H1 (cell line): ENCODE measurements at regions not wholly inside any gene's neighbourhood (a gene's known extent, or its start where the extent isn't known, plus 50 kb on each side); places are given as distances from the start of the nearest gene placed in this dataset.
A peak's percentile ranks its signal among the peaks of the same experiment; 100 is the strongest.

ENCODE experiments used
- CBX8 ChIP-seq: fragments of 300-800, 300-1000 bp; sonication (generic); IDR thresholded peaks from 2 replicates; pipeline ENCODE4 v1.7.1; 2016; ENCODE audit warnings: low read depth, low read length, borderline replicate concordance
- CHD1 ChIP-seq: IDR thresholded peaks from 2 replicates; pipeline ENCODE4 v1.6.1; 2012; ENCODE audit warnings: low read depth, low read length, improper control_type of control experiment
- NRF1 ChIP-seq: IDR thresholded peaks from 2 replicates; pipeline ENCODE4 v1.6.1; 2011; ENCODE audit warnings: mild to moderate bottlenecking, low read depth, low read length, improper control_type of control experiment
- ZNF274 ChIP-seq: IDR thresholded peaks from 2 replicates; pipeline ENCODE4 v1.7.0; 2012; ENCODE audit warnings: low read length, borderline replicate concordance; ENCODE audit errors: extremely low read depth
- TF ChIP-seq, protein P1 (sequence below): fragments of 300-600 bp; sonication (generic); IDR thresholded peaks from 2 replicates; pipeline ENCODE4 v1.7.1; 2012; ENCODE audit warnings: low read length, moderate library complexity, mild to moderate bottlenecking, inconsistent platforms; ENCODE audit not compliant: insufficient replicate concordance
- TF ChIP-seq, protein P2 (sequence below): IDR thresholded peaks from 2 replicates; pipeline ENCODE4 v1.6.1; 2012; ENCODE audit warnings: low read length, inconsistent platforms
- TF ChIP-seq, protein P3 (sequence below): IDR thresholded peaks from 2 replicates; pipeline ENCODE4 v1.6.1; 2012; ENCODE audit warnings: inconsistent platforms

DNA sequence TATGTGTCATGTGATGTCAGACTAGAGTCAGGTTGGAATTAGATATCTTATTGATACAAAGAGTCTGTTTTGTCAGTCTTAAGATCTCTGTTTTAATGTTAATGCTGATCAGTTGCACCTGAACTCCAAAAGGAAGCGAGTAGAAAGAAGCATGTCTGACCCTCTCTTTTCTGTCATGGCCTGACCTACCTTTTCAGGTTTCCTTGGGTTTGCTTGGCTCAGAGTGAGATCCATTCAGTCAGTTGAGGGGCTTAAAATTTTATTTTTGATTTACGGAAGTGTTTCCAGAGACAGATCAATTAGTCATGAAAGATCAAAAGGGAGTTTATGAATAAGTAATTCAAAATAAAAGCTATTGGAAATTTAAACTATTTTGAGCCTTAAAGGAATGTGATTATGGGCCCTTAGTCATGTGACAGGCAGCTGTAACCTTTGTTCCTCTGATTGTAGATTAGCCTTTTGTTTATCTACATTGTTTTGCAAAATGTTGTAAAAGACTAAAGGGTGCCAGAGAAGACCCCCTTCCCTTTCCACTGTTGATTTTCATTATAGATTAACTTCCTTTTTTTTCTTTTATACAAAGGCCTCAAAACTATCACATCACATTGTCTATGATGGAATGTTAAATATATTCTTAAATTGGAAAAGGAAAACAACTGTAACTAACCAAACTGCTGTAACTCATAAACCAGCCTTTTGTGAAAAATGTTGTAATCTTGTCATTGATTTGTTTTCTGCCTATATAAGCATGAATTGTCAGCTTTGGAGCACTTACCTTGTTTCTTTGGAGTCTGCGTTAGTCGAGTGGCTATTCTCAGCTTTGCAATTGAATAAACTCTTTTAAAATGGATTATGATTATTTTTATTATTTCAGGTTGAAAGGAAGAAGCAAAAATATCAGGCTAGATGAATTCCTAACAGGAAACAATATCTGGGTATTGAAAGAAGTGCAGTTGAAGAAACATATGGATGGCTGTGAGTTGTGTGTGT, 195.5 kb upstream of the MBL2 start (continued):
- TF ChIP-seq, protein P1, sequence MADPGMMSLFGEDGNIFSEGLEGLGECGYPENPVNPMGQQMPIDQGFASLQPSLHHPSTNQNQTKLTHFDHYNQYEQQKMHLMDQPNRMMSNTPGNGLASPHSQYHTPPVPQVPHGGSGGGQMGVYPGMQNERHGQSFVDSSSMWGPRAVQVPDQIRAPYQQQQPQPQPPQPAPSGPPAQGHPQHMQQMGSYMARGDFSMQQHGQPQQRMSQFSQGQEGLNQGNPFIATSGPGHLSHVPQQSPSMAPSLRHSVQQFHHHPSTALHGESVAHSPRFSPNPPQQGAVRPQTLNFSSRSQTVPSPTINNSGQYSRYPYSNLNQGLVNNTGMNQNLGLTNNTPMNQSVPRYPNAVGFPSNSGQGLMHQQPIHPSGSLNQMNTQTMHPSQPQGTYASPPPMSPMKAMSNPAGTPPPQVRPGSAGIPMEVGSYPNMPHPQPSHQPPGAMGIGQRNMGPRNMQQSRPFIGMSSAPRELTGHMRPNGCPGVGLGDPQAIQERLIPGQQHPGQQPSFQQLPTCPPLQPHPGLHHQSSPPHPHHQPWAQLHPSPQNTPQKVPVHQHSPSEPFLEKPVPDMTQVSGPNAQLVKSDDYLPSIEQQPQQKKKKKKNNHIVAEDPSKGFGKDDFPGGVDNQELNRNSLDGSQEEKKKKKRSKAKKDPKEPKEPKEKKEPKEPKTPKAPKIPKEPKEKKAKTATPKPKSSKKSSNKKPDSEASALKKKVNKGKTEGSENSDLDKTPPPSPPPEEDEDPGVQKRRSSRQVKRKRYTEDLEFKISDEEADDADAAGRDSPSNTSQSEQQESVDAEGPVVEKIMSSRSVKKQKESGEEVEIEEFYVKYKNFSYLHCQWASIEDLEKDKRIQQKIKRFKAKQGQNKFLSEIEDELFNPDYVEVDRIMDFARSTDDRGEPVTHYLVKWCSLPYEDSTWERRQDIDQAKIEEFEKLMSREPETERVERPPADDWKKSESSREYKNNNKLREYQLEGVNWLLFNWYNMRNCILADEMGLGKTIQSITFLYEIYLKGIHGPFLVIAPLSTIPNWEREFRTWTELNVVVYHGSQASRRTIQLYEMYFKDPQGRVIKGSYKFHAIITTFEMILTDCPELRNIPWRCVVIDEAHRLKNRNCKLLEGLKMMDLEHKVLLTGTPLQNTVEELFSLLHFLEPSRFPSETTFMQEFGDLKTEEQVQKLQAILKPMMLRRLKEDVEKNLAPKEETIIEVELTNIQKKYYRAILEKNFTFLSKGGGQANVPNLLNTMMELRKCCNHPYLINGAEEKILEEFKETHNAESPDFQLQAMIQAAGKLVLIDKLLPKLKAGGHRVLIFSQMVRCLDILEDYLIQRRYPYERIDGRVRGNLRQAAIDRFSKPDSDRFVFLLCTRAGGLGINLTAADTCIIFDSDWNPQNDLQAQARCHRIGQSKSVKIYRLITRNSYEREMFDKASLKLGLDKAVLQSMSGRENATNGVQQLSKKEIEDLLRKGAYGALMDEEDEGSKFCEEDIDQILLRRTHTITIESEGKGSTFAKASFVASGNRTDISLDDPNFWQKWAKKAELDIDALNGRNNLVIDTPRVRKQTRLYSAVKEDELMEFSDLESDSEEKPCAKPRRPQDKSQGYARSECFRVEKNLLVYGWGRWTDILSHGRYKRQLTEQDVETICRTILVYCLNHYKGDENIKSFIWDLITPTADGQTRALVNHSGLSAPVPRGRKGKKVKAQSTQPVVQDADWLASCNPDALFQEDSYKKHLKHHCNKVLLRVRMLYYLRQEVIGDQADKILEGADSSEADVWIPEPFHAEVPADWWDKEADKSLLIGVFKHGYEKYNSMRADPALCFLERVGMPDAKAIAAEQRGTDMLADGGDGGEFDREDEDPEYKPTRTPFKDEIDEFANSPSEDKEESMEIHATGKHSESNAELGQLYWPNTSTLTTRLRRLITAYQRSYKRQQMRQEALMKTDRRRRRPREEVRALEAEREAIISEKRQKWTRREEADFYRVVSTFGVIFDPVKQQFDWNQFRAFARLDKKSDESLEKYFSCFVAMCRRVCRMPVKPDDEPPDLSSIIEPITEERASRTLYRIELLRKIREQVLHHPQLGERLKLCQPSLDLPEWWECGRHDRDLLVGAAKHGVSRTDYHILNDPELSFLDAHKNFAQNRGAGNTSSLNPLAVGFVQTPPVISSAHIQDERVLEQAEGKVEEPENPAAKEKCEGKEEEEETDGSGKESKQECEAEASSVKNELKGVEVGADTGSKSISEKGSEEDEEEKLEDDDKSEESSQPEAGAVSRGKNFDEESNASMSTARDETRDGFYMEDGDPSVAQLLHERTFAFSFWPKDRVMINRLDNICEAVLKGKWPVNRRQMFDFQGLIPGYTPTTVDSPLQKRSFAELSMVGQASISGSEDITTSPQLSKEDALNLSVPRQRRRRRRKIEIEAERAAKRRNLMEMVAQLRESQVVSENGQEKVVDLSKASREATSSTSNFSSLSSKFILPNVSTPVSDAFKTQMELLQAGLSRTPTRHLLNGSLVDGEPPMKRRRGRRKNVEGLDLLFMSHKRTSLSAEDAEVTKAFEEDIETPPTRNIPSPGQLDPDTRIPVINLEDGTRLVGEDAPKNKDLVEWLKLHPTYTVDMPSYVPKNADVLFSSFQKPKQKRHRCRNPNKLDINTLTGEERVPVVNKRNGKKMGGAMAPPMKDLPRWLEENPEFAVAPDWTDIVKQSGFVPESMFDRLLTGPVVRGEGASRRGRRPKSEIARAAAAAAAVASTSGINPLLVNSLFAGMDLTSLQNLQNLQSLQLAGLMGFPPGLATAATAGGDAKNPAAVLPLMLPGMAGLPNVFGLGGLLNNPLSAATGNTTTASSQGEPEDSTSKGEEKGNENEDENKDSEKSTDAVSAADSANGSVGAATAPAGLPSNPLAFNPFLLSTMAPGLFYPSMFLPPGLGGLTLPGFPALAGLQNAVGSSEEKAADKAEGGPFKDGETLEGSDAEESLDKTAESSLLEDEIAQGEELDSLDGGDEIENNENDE, result peak; percentile 85
- TF ChIP-seq CHD1 (no peak), ZNF274 (no peak), CBX8 (no peak), NRF1 (no peak)
- TF ChIP-seq, protein P2, sequence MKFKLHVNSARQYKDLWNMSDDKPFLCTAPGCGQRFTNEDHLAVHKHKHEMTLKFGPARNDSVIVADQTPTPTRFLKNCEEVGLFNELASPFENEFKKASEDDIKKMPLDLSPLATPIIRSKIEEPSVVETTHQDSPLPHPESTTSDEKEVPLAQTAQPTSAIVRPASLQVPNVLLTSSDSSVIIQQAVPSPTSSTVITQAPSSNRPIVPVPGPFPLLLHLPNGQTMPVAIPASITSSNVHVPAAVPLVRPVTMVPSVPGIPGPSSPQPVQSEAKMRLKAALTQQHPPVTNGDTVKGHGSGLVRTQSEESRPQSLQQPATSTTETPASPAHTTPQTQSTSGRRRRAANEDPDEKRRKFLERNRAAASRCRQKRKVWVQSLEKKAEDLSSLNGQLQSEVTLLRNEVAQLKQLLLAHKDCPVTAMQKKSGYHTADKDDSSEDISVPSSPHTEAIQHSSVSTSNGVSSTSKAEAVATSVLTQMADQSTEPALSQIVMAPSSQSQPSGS, result no peak
- TF ChIP-seq, protein P3, sequence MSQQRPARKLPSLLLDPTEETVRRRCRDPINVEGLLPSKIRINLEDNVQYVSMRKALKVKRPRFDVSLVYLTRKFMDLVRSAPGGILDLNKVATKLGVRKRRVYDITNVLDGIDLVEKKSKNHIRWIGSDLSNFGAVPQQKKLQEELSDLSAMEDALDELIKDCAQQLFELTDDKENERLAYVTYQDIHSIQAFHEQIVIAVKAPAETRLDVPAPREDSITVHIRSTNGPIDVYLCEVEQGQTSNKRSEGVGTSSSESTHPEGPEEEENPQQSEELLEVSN, result no peak
